ENCODE measurements at regions not wholly inside any gene's neighbourhood (a gene's known extent, or its start where the extent isn't known, plus 50 kb on each side); places are given as distances from the start of the nearest gene placed in this dataset.

GRCh38 chr7:85749696-85750453 lies 563.0 kb upstream of the SEMA3D start:
- no peak overlapping the region for H3K27ac ChIP-seq
- no peak for DNase-seq
- in situ Hi-C loops (cut with HindIII; ENCODE audit: low pct_ligation_motif_present, low sequenced_read_pairs): loop anchor here (25.0 kb wide), 1 partner anchor 1813 kb away; no protein-coding TSS in a partner anchor
- no peak overlapping the region for H3K4me3 ChIP-seq (ENCODE audit: low read depth, low read length)
- H3K36me3 ChIP-seq (replicated peaks): no peaks in the 10 kb centered on the region
- H3K27me3 ChIP-seq (replicated peaks): no peaks in the 10 kb centered on the region
- TF ChIP-seq CTCF (IDR thresholded peaks at IDR 0.05; ENCODE audit: low read depth, low read length, missing control alignments): peak; percentile 8

- no peaks in the 10 kb centered on the region for H3K36me3 ChIP-seq (replicated peaks)
- in situ Hi-C loops (cut with HindIII; ENCODE audit: low pct_ligation_motif_present, low sequenced_read_pairs): loop anchor here (25.0 kb wide), 1 partner anchor 1812 kb away; no protein-coding TSS in a partner anchor
- DNase-seq: no peak
- no peak overlapping the region for H3K27ac ChIP-seq
- no peak for TF ChIP-seq CTCF (IDR thresholded peaks at IDR 0.05; ENCODE audit: low read depth, low read length, missing control alignments)
- no peaks in the 10 kb centered on the region for H3K27me3 ChIP-seq (replicated peaks)
- no peak overlapping the region for H3K4me3 ChIP-seq (ENCODE audit: low read depth, low read length)
These were observed 562.0 kb upstream of the SEMA3D start for GRCh38 chr7:85748861-85749260.

- no peak overlapping the region for H3K4me3 ChIP-seq (ENCODE audit: low read depth, low read length)
- no peaks in the 10 kb centered on the region for H3K36me3 ChIP-seq (replicated peaks)
- in situ Hi-C loops (cut with HindIII; ENCODE audit: low pct_ligation_motif_present, low sequenced_read_pairs): loop anchor here (25.0 kb wide), 1 partner anchor 1800 kb away; no protein-coding TSS in a partner anchor
- DNase-seq: no peak
- H3K27ac ChIP-seq: no peak overlapping the region
- no peaks in the 10 kb centered on the region for H3K27me3 ChIP-seq (replicated peaks)
- TF ChIP-seq CTCF (IDR thresholded peaks at IDR 0.05; ENCODE audit: low read depth, low read length, missing control alignments): no peak
These were observed 550.6 kb upstream of the SEMA3D start for GRCh38 chr7:85737426-85737825.

- in situ Hi-C loops (cut with HindIII; ENCODE audit: low pct_ligation_motif_present, low sequenced_read_pairs): loop anchor here (25.0 kb wide), 1 partner anchor 1799 kb away; no protein-coding TSS in a partner anchor
- H3K4me3 ChIP-seq (ENCODE audit: low read depth, low read length): no peak overlapping the region
These were observed 549.2 kb upstream of the SEMA3D start for GRCh38 chr7:85736085-85736484.

GRCh38 chr7:85734823-85735222 lies 548.0 kb upstream of the SEMA3D start:
- no peaks in the 10 kb centered on the region for H3K36me3 ChIP-seq (replicated peaks)
- no peak overlapping the region for H3K27ac ChIP-seq
- no peak overlapping the region for H3K4me3 ChIP-seq (ENCODE audit: low read depth, low read length)
- in situ Hi-C loops (cut with HindIII; ENCODE audit: low pct_ligation_motif_present, low sequenced_read_pairs): loop anchor here (25.0 kb wide), 1 partner anchor 1798 kb away; no protein-coding TSS in a partner anchor
- no peak for TF ChIP-seq CTCF (IDR thresholded peaks at IDR 0.05; ENCODE audit: low read depth, low read length, missing control alignments)
- H3K27me3 ChIP-seq (replicated peaks): no peaks in the 10 kb centered on the region
- no peak for DNase-seq

More at GRCh38 chr7:85736085-85736484, 549.2 kb upstream of the SEMA3D start:
- DNase-seq: no peak
- Histone ChIP-seq H3K27ac (no peak overlapping the region), H3K27me3 (replicated peaks) (no peaks in the 10 kb centered on the region), H3K36me3 (replicated peaks) (no peaks in the 10 kb centered on the region)
- no peak for TF ChIP-seq CTCF (IDR thresholded peaks at IDR 0.05; ENCODE audit: low read depth, low read length, missing control alignments)
